Natural killer cell (primary cell): ENCODE measurements at regions not wholly inside any gene's neighbourhood (a gene's known extent, or its start where the extent isn't known, plus 50 kb on each side); places are given as distances from the start of the nearest gene placed in this dataset.

Experiments used
- ATAC-seq, 3 donors: fragments of 150-1000 bp in 2 of 3; fragments of 200-7000 bp in 1 of 3; cut with Tn5 transposase; 1 replicate in 1 of 3; 2 replicates in 2 of 3; pipeline ENCODE4 v1.10.0; 2021; ENCODE audit warnings: mild to moderate bottlenecking in 2 of 3, moderate library complexity in 2 of 3
- DNase-seq, 2 donors: peaks; one replicate each; pipeline versions ENCODE4 v3.0.0 to v3.0.0-alpha.2; 2013 to 2021; ENCODE audit warnings: mixed read lengths in 1 of 2
- H3K27ac ChIP-seq: one replicate; pipeline ENCODE4 v1.5.1; 2013; ENCODE audit warnings: mild to moderate bottlenecking, low read length
- H3K27me3 ChIP-seq: one replicate; pipeline ENCODE4 v1.6.1; 2013; ENCODE audit warnings: low read length; ENCODE audit not compliant: control insufficient read depth, insufficient read depth
- H3K36me3 ChIP-seq: one replicate; pipeline ENCODE4 v1.6.1; 2013; ENCODE audit warnings: low read length; ENCODE audit not compliant: control insufficient read depth, insufficient read depth
- H3K4me1 ChIP-seq: one replicate; pipeline ENCODE4 v1.6.1; 2013; ENCODE audit warnings: low read length; ENCODE audit not compliant: control insufficient read depth, insufficient read depth
- H3K4me3 ChIP-seq: one replicate; pipeline ENCODE4 v1.5.1; 2013; ENCODE audit warnings: low read length
- H3K9me3 ChIP-seq: one replicate; pipeline ENCODE4 v1.6.1; 2013; ENCODE audit warnings: low read length; ENCODE audit not compliant: control insufficient read depth, insufficient read depth
- H3K27ac Mint-ChIP-seq, 2 donors: one replicate each; pipeline ENCODE4 v1.8.0; 2022; ENCODE audit warnings: mild to moderate bottlenecking in 2 of 2, mixed read lengths in 2 of 2, moderate library complexity in 1 of 2
- H3K27me3 Mint-ChIP-seq, 2 donors: one replicate each; pipeline ENCODE4 v1.8.0; 2022; ENCODE audit warnings: low read depth in 2 of 2, mixed read lengths in 2 of 2
- H3K36me3 Mint-ChIP-seq: one replicate; pipeline ENCODE4 v1.8.0; 2022; ENCODE audit warnings: mixed read lengths
- H3K4me1 Mint-ChIP-seq, 2 donors: one replicate each; pipeline ENCODE4 v1.8.0; 2022; ENCODE audit warnings: mixed read lengths in 2 of 2
- H3K4me3 Mint-ChIP-seq: one replicate; pipeline ENCODE4 v1.8.0; 2022; ENCODE audit warnings: mild to moderate bottlenecking, moderate library complexity, mixed read lengths
- H3K9me3 Mint-ChIP-seq, 2 donors: one replicate each; pipeline ENCODE4 v1.8.0; 2022; ENCODE audit warnings: mixed read lengths in 2 of 2
- WGBS: methylation state at CpG from one replicate; pipeline ENCODE4 v1.1.7; 2013; ENCODE audit warnings: missing lambda C conversion rate; ENCODE audit not compliant: insufficient coverage; 5-methylcytosine and 5-hydroxymethylcytosine counted together
- intact Hi-C: fragments of 100-400 bp; cut with micrococcal nuclease; formaldehyde crosslinking; loops from one replicate; pipeline ENCODE4 v1.14.2; 2022
- TF ChIP-seq, protein P1 (sequence below): fragments of 200-600 bp; IDR thresholded peaks from one replicate; pipeline ENCODE4 v1.8.0; 2022; ENCODE audit warnings: antibody characterized with exemption

DNA sequence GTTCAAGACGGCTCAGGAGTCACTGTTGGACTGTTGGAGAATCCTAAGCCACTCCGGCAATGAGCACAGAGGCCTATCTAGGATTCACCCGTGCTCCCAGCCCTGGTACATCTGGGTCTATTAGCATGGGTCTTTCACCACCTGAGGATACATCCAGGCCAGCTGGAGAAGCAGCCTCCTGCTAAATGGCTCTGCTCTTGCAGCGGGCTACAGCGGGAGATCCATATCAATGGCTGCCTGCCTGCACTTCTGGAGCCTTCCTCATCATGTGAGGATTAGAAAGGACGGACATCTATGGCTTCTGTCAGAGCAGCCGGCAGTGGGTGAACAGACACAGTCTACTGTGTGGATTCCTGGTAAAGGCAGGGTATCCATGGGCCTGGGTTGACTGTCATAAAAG is 357.4 kb downstream of the MLLT3 start:
- intact Hi-C loops, result no loop called here
- Mint-ChIP-seq H3K36me3 (peaks cover 8% of the 10 kb centered on the region), H3K27me3 (peaks cover 0 to 3% of the 10 kb centered on the region in 2 donors), H3K9me3 (no peaks in the 10 kb centered on the region), H3K4me3 (no peak overlapping the region), H3K4me1 (no peaks in the 10 kb centered on the region), H3K27ac (no peak overlapping the region)
- no peaks in the 10 kb centered on the region for H3K27me3 ChIP-seq
- DNase-seq, result no peak
- WGBS, result 84% methylated on average over 7 of the region's 7 CpGs
- no peak overlapping the region for H3K27ac ChIP-seq
- H3K9me3 ChIP-seq, result no peaks in the 10 kb centered on the region
- no peaks in the 10 kb centered on the region for H3K36me3 ChIP-seq
- ATAC-seq, result no peak
- TF ChIP-seq, protein P1, sequence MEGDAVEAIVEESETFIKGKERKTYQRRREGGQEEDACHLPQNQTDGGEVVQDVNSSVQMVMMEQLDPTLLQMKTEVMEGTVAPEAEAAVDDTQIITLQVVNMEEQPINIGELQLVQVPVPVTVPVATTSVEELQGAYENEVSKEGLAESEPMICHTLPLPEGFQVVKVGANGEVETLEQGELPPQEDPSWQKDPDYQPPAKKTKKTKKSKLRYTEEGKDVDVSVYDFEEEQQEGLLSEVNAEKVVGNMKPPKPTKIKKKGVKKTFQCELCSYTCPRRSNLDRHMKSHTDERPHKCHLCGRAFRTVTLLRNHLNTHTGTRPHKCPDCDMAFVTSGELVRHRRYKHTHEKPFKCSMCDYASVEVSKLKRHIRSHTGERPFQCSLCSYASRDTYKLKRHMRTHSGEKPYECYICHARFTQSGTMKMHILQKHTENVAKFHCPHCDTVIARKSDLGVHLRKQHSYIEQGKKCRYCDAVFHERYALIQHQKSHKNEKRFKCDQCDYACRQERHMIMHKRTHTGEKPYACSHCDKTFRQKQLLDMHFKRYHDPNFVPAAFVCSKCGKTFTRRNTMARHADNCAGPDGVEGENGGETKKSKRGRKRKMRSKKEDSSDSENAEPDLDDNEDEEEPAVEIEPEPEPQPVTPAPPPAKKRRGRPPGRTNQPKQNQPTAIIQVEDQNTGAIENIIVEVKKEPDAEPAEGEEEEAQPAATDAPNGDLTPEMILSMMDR, result no peak
- H3K4me3 ChIP-seq, result no peak overlapping the region
- H3K4me1 ChIP-seq, result no peaks in the 10 kb centered on the region

DNA sequence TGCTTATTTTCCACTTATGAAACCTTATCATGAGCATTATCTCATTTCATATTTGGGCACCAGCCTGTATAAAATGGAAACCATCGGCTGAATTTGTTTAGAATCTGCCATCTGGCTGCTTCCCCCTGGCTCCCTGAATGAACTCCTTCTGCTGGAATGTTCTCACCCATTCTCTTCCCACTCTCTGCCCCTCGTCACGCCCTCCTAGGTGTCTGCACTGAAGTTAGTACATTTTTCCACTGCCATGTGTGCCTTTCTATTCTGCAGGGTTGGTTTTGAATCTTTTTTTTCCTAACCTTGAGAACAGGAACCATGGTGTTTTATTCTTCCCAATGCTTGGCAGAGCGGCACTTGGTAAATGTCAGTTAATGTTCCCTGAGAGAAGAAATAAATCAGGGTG is 359.7 kb downstream of the MLLT3 start:
- no peaks in the 10 kb centered on the region for H3K9me3 ChIP-seq
- Mint-ChIP-seq H3K36me3 (peaks cover 8% of the 10 kb centered on the region), H3K9me3 (no peaks in the 10 kb centered on the region), H3K4me1 (no peaks in the 10 kb centered on the region), H3K27me3 (no peaks in the 10 kb centered on the region), H3K27ac (no peak overlapping the region), H3K4me3 (no peak overlapping the region)
- no peak overlapping the region for H3K27ac ChIP-seq
- no peaks in the 10 kb centered on the region for H3K36me3 ChIP-seq
- H3K4me3 ChIP-seq, result no peak overlapping the region
- DNase-seq (no peak), ATAC-seq (no peak)
- H3K27me3 ChIP-seq, result no peaks in the 10 kb centered on the region
- TF ChIP-seq, protein P1, result no peak
- intact Hi-C loops, result no loop called here
- WGBS, result 90% methylated on average over 4 of the region's 4 CpGs
- no peaks in the 10 kb centered on the region for H3K4me1 ChIP-seq

DNA sequence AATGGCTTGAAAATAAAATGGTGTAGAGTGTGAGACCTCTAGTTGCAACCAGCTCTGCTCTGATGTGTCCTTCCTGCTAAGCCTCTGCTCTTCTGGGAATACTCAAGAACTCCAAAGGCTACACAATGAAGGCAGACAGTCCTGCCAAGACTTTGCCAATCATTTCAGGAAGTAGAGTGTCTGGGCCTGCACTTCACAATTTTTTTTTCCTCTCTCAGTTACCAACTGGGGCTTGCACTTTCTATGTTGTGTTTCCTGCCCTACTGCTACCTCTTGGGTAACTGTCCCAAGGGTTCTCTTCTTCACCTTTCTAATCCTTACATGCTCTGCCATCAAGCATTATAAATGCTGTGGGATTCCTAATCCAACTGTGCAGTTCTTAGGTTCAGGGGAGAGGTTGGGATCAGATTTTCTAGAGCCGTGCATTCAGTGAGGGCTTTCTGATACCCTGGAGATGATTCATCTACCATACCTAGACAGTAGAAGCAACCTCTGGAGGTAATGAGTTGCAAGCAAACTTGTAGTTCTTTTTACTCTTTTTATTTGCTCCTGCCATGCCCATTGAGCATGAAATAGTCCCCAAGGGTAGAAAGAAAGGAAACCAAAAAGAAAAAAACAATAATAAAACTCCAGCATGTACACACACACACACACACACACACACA is 365.9 kb downstream of the MLLT3 start:
- H3K36me3 ChIP-seq, result no peaks in the 10 kb centered on the region
- peaks cover 7 to 8% of the 10 kb centered on the region in 2 donors for H3K4me1 Mint-ChIP-seq

More for the DNA sequence above, 365.9 kb downstream of the MLLT3 start:
- H3K27me3 ChIP-seq, result no peaks in the 10 kb centered on the region
- peaks cover 0 to 7% of the 10 kb centered on the region in 2 donors for H3K27me3 Mint-ChIP-seq
- no peaks in the 10 kb centered on the region for H3K9me3 Mint-ChIP-seq
- no peaks in the 10 kb centered on the region for H3K36me3 Mint-ChIP-seq
- ATAC-seq (peak in 1 of 3 donors; percentile 66), DNase-seq (peak in 1 of 2 donors; percentile 14)
- intact Hi-C loops, result no loop called here
- no peak overlapping the region for H3K4me3 ChIP-seq
- TF ChIP-seq, protein P1, result no peak
- H3K4me1 ChIP-seq, result peaks cover 4% of the 10 kb centered on the region
- H3K9me3 ChIP-seq, result no peaks in the 10 kb centered on the region
- H3K27ac Mint-ChIP-seq, result no peak overlapping the region
- no peak overlapping the region for H3K4me3 Mint-ChIP-seq
- WGBS, result no CpG with 5 or more reads among the region's 1 CpG
- H3K27ac ChIP-seq, result no peak overlapping the region
